Nephron (organoid): ENCODE measurements at regions not wholly inside any gene's neighbourhood (a gene's known extent, or its start where the extent isn't known, plus 50 kb on each side); places are given as distances from the start of the nearest gene placed in this dataset.
"Not testable (repeated sequence)": the region's sequence is repeated elsewhere in the genome, so short reads cannot be mapped to it uniquely, and the experiment has no call there.

Experiments
- H3K27ac Mint-ChIP-seq, 3 experiments: 2 replicates each; pipeline ENCODE4 v1.8.0; 2020; ENCODE audit warnings: mixed read lengths in 3 of 3, mild to moderate bottlenecking in 2 of 3, moderate library complexity in 1 of 3
- H3K27me3 Mint-ChIP-seq: 2 replicates; pipeline ENCODE4 v1.8.0; 2021; ENCODE audit warnings: low read depth, mild to moderate bottlenecking, moderate library complexity, mixed read lengths
- H3K36me3 Mint-ChIP-seq: 2 replicates; pipeline ENCODE4 v1.8.0; 2020; ENCODE audit warnings: low read depth, mixed read lengths
- H3K4me1 Mint-ChIP-seq: 2 replicates; pipeline ENCODE4 v1.8.0; 2020; ENCODE audit warnings: mixed read lengths
- H3K4me3 Mint-ChIP-seq, 3 experiments: 2 replicates each; pipeline ENCODE4 v1.8.0; 2020; ENCODE audit warnings: mild to moderate bottlenecking in 3 of 3, mixed read lengths in 3 of 3, moderate library complexity in 2 of 3
- H3K9me3 Mint-ChIP-seq: 2 replicates; pipeline ENCODE4 v1.8.0; 2020; ENCODE audit warnings: mixed read lengths
- CTCF ChIP-seq, 3 experiments: fragments of 200-600 bp; sonication (generic); IDR thresholded peaks; one replicate each; pipeline ENCODE4 v1.5.0; 2021; ENCODE audit warnings: antibody characterized with exemption in 3 of 3; ENCODE audit not compliant: unreplicated experiment in 3 of 3

GRCh38 chr1:220454155-220454777 lies 73.7 kb upstream of the MARK1 start:
- no peaks in the 10 kb centered on the region for H3K36me3 Mint-ChIP-seq
- no peak overlapping the region for H3K27ac Mint-ChIP-seq
- H3K4me3 Mint-ChIP-seq = no peak overlapping the region
- no peaks in the 10 kb centered on the region for H3K9me3 Mint-ChIP-seq
- H3K27me3 Mint-ChIP-seq = no peaks in the 10 kb centered on the region
- TF ChIP-seq CTCF (IDR thresholded peaks at IDR 0.05; ENCODE audit: unreplicated experiment in 3 of 3) = peak in 2 of 3 experiments; percentile 19 to 37
- H3K4me1 Mint-ChIP-seq = peaks cover 4% of the 10 kb centered on the region

GRCh38 chr1:220453371-220453770 lies 74.6 kb upstream of the MARK1 start:
- H3K9me3 Mint-ChIP-seq = no peaks in the 10 kb centered on the region
- H3K36me3 Mint-ChIP-seq = no peaks in the 10 kb centered on the region
- H3K4me3 Mint-ChIP-seq = no peak overlapping the region
- H3K4me1 Mint-ChIP-seq = peaks cover 4% of the 10 kb centered on the region
- no peaks in the 10 kb centered on the region for H3K27me3 Mint-ChIP-seq
- no peak for TF ChIP-seq CTCF (IDR thresholded peaks at IDR 0.05; ENCODE audit: unreplicated experiment in 3 of 3)
- H3K27ac Mint-ChIP-seq = no peak overlapping the region

GRCh38 chr1:220451532-220451931 lies 76.4 kb upstream of the MARK1 start:
- Mint-ChIP-seq H3K27me3 (no peaks in the 10 kb centered on the region), H3K36me3 (no peaks in the 10 kb centered on the region), H3K27ac (no peak overlapping the region), H3K4me3 (no peak overlapping the region), H3K9me3 (no peaks in the 10 kb centered on the region), H3K4me1 (peaks cover 4% of the 10 kb centered on the region)
- no peak for TF ChIP-seq CTCF (IDR thresholded peaks at IDR 0.05; ENCODE audit: unreplicated experiment in 3 of 3)

- Mint-ChIP-seq H3K4me1 (peaks cover 4% of the 10 kb centered on the region), H3K27ac (no peak overlapping the region), H3K9me3 (no peaks in the 10 kb centered on the region), H3K4me3 (no peak overlapping the region), H3K36me3 (no peaks in the 10 kb centered on the region), H3K27me3 (no peaks in the 10 kb centered on the region)
- TF ChIP-seq CTCF (IDR thresholded peaks at IDR 0.05; ENCODE audit: unreplicated experiment in 3 of 3) = no peak
These were observed 77.0 kb upstream of the MARK1 start for GRCh38 chr1:220450927-220451326.

- no peak for TF ChIP-seq CTCF (IDR thresholded peaks at IDR 0.05; ENCODE audit: unreplicated experiment in 3 of 3)
- H3K4me3 Mint-ChIP-seq = no peak overlapping the region
- no peaks in the 10 kb centered on the region for H3K27me3 Mint-ChIP-seq
- peaks cover 4% of the 10 kb centered on the region for H3K4me1 Mint-ChIP-seq
- H3K27ac Mint-ChIP-seq = no peak overlapping the region
- H3K36me3 Mint-ChIP-seq = no peaks in the 10 kb centered on the region
- peaks cover 9% of the 10 kb centered on the region for H3K9me3 Mint-ChIP-seq
These were observed 79.7 kb upstream of the MARK1 start for GRCh38 chr1:220448217-220448616.

- H3K27ac Mint-ChIP-seq, H3K4me1 Mint-ChIP-seq, H3K4me3 Mint-ChIP-seq, H3K36me3 Mint-ChIP-seq, H3K27me3 Mint-ChIP-seq: not testable (repeated sequence)
- peaks cover 18% of the 10 kb centered on the region for H3K9me3 Mint-ChIP-seq
These were observed 83.3 kb upstream of the MARK1 start for GRCh38 chr1:220444586-220444985.
